Myocyte (in vitro differentiated cells): ENCODE measurements at regions not wholly inside any gene's neighbourhood (a gene's known extent, or its start where the extent isn't known, plus 50 kb on each side); places are given as distances from the start of the nearest gene placed in this dataset.

Experiments
- DNase-seq: peaks from one replicate; pipeline ENCODE4 v3.0.0-alpha.2; 2012; ENCODE audit warnings: low read depth

DNA sequence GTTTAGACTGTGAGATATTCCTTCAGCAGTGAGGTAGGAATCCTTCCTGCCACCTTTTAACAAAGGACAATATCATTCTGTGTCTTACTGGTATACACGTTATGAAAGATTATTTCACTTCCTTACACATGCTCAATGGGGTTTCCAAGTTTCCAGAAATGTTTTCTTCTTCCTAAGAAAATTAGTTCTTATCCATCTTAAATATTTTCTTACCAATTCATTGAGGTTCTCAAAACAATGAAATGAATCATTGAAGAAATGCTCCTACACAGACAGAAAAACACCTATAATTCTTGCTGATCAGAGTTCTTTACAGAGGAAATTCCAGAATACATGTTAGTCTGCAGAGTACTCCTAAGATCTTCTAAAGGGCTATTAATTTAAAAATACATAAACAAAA lies 51.4 kb upstream of the SEC61G start:
- DNase-seq, result no peak

DNA sequence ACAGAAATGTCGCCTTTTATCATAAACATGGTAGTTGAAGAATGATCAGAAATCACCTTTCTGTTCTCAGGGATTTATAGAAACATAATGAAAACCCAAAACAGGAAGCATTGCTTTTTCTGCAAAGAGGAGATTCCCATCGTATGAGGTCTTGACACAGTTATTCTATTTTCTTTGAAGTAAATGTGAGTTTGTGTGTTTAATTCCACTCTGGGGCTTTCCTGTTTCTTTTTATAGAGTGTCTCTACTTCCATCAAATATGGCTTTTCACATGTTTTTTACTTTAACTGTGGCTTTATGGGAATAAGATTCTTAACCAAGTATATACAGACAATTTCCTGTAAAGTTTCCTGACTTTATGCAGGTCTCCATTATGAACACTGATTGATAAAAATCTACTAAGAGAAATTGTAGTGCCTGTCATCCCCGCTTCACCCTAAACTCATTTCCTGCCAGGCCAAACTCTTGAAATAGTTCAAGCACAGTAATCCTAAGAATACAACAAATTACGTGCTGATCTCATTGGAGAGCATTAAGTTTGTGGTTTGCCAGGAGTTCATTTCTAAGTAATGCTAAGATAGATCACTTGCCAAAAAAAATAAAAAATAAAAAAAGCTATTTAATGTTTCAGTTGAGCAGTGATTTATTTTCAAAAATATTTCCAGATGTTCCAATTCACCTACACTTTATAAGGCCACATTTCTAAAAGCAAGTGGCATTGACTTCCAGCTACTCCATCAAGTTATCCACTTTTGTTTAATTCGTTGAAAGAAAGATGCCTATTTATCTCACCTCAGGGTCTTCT lies 52.2 kb upstream of the SEC61G start:
- DNase-seq, result peak; percentile 64

DNA sequence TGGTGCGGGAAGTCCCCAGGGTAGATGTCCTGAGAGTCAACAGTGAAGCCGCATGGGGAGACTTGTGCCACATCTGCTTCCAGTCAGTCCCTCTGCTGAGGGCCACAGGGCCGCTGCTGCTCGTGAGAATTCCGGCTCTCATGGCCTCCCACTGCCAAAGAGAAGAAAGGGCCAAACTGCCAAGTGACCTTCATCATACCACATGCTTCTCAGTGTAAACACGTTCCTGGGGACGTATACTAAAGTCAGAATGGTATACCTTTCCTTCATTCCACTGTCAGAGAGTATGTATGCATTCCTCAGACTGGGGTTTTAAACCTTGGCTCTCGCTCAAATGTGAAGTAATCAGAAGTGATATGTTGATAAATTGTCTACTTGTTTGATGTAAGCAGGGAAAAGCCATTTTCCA lies 52.8 kb upstream of the SEC61G start:
- DNase-seq, result peak; percentile 6

DNA sequence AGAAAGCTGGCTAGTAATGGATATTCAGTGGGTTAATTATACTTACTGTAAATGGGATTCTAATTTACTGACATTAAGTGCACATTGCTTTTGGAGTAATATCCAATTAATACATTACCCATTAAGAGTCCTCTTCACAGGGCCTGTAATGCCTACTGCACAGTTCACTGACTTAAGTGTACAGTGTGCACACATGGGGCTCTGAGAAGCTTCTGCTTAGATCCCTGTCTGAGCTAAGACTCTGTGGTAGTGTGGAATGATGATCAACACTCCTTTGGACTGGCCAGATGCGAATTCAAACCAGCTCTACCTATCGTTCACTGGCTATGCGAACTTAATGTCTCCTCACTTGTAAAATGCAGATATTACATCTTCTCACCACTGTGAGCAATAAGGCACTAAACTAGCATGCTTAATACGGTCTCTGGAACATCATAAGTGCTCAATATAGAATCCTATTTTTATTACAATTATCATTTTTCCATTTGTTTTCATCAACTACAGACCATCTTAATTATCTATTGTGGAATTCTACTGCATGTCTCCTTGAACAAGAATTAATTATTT lies 53.8 kb upstream of the SEC61G start:
- peak; percentile 27 for DNase-seq

DNA sequence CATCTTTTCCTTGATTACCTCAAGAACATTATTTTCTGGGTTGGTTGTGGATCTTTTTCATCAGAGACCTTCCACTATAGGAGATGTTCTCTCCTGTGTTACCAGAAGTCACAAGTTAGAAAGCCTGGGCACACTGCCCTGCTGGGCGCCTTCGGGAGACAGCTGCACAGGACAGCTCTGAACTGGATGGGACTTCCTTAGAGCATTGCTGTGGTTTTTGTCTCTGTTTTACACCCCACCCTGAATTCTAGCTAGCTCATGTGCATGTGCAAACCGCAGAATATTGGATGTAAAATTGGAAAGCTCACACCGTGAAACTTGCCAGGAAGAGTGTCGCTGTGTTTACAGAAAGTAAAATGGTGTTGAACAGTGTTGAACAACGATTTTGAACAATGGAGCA lies 54.4 kb upstream of the SEC61G start:
- DNase-seq, result peak; percentile 95

DNA sequence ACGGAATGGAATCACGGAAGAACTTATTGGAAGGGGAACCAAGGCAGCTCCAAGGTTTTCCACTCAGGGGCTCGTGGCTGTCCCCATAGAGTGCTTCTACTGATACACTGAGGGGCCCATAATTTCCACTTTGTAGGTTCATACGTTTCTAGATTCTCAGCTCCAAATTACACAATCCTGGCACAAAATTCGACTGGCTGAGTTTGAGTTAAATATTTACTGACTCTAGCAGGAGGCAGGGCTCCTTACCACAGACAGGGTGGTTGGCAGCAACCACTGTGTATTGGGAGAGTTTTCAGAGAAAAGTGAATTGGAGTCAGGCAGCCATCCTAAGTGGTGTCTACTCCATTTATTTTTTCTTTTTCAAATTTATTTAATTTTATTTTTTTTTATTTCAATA lies 55.4 kb upstream of the SEC61G start:
- peak; percentile 9 for DNase-seq

DNA sequence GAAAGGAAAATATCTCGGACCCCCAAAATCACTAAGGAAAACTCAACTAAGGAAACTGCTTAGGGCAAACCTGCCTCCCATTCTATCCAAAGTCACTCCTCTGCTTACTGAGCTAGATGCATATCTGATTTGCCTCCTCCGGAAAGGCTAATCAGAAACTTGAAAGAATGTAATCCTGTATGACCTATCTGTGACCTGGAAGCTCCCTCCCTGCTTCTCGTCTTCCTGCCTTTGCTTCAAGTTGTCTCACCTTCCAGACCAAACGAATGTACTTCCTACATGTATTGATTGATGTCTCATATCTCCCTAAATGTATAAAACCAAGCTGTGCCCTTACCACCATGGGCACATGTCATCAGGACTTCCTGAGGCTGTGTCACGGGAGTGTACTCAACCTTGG lies 58.1 kb upstream of the SEC61G start:
- no peak for DNase-seq

DNA sequence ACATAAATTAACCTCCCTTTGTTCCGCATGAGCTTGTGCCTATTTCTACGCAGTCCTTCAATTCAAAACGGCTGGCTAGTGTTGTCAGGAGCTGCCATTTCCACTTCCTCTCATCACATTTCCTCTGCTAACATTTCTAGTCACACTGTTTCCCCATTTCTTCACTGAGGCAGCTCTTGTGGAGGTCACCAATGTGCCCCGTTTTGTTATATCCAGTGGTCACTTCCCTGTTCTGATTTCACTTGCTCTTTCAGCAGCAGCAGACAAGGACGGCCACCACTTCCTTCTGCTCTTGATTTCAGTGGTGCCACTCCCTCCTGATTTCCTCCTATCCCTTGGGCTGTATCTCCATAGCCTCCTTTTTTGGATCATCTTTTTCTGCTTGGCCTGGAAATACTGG lies 64.8 kb upstream of the SEC61G start:
- no peak for DNase-seq

DNA sequence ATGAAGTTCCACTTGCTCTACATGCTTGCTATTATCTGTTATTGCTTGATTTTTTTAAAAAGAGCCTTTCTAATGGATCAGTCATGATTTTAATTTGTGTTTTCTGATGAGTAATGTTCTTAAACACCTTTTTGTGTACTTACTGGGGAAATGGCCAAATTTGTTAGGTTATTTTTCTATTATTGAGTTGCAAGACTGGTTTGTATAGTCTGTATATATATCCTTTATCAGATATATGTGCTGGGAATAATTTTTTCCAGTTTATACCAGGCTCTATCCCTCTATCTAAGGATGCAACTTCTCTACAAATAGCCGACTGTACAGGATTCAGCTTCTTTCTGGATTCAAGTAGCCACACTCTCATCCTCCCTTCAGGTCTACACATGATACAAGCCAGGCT lies 65.6 kb upstream of the SEC61G start:
- DNase-seq, result no peak

DNA sequence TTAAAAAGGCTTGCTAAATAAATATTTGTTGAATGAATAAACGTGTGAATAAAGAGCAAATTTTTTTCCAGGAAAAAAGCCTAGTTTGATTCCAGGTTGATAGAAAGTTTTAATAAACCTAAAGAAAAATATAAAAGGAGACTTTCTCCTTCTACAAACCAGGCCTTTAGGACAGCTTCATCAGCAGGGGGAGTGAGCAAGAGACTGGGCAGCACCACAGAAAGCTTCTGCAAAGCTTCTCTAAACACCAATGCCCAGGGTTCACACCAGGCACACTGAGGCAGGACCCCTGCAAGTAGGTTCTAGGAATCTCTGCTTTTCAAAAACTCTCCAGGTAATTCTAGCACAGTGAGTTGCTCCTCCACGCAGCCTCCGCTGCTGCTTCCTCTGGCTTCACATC lies 66.4 kb upstream of the SEC61G start:
- no peak for DNase-seq

DNA sequence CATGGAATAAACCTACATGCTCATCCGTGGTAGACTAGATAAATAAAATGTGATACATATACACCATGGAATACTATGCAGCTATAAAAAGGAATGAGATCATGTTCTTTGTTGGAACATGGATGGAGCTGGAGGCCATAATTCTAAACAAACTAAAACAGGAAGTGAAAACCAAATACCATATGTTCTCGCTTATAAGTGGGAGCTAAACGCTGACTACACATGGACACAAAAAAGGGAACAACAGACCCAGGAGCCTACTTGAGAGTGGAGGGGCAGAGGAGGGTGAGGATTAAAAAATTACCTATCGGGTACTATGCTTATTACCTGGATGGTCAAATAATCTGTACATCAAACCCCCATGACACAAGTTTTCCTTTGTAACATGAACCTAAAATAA lies 68.7 kb upstream of the SEC61G start:
- DNase-seq, result no peak

DNA sequence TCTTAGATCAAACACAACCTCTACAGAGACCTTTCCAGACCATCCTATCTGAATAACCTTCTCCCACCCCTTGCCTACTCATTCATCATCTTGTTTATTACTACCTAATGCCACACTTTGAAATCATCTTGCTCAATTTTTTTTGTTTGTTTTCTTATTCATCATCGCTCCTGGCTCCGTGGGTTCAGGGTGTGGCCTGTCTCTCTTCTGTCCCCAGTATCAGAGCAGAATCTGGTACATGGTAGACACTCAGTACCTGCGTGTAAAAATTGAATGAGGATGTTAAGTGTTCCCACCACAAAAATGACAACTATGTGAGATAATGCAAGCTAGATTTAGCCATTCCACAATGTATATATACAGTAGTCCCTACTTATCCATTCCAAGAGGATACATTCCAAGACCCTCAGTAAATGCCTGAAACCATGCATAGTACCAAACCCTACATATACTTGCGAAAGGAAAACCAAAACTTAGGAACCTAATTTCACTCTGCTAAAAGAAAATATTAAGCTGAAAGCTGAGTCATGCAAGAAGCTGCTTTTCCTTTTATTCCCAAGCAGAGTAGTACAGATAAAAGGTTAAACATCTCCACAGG lies 72.1 kb upstream of the SEC61G start:
- DNase-seq, result no peak

DNA sequence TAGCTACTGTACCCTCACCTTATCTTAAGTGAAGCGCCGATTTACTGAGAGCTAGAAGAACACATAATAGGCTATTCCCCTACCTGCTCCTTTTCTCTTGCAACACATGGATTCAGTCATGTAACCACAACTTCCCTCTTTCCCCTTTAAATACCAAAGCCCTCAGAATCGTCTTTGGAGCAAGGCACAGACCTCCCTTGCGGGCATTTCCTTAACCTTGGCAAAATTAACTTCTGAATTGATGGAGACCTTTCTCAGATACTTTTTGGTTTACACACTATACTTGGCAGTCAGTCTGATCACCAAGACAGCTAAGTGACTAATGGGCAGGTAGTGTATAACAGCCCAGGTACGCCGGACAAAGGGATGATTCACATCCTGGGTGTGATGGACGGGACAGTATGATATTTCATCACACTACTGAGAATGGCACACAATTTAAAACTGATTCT lies 72.7 kb upstream of the SEC61G start:
- DNase-seq, result no peak

DNA sequence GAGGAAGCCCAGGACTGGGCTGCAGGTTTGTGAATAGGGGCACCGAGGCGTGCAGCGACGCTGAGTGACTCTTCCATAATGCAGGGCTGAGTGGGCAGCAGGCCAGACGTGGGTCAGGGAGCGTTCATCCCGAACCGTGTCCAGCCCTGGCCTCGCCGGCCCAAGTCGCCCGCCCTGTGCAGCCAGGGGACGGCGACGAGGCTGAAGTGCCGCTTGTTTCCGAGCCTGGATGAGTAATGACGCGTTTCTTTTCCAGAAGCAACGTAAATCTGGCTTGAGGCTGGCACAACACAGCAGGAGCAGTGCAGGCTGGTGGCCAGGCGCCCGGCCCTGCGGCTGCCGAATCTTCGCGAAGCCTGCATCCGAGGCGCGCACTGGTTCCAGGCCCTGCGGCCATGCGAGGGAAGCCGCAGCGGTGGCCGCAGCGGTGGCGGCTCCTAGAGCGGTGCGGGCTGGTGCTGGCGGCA lies 74.0 kb upstream of the SEC61G start:
- no peak for DNase-seq

DNA sequence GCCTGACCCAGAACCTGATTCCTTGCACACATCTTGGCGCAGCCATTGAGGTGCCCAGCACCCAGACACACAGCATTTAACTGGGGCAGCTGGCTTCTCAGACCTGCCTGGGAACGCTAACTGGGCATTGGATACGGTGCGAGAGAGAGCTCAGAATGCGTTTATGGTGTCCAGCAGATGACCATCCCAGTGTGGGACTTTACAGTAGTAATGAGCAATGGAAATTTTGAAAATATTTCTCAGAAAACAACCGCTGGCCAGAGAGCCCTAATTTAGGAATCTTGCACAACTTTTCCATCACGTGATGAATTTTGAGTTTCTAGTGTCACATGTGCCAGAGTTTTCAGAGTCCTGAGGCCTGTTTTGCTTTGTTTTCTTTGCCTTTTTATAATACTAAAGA lies 78.2 kb upstream of the SEC61G start:
- DNase-seq, result peak; percentile 22

DNA sequence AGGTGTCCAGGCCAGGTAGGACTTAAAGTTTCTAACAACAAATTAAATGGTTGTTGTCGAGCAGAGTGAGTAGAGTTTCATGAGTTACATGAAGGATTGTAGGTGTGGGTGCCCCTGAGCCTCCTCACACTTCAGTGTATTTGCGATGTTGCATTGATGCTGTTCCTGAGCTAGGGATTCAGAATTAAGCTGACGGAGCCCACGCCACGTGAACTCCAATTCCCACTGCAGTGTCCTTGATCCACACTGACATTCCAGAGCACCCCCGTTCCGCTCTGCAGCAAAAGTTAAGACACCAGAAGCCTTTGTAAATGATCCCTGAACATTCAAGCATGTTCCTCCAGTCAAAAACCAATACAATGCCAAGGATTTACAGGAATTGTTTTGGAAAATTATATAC lies 78.8 kb upstream of the SEC61G start:
- DNase-seq, result no peak

DNA sequence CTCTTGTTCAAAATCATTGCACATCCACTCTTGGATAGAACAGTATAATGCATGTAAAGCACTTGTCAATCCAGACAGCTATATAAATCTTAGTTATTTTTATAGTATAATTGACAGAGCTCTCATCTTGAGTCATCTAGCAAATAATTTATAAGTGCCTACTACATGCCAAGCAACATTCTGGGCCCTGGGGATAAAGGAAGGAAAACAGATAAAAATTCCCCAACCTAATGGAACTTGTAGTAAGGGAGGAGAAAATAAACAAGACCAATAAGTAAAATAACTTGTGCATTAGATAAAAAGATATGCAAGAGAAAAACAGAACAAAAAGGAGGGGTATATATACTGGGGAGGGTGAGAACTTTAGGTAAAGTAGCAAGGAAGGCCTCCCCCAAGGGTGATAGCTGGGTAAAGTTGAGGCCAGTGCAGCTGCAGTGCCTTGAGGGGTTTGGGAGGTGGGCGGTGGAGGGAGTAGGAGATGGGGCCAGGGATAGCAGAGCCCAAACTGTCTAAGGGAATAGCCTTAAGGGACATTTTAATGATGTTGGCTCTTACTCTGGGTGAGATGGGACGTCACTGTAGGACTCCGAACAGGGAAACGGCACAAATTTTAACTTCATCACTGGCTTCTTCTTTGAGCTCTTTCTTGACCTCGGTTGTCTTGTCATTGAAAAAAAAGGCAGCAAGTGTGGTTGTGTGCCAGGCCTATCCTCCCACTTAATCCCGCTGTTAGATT lies 79.3 kb upstream of the SEC61G start:
- no peak for DNase-seq

DNA sequence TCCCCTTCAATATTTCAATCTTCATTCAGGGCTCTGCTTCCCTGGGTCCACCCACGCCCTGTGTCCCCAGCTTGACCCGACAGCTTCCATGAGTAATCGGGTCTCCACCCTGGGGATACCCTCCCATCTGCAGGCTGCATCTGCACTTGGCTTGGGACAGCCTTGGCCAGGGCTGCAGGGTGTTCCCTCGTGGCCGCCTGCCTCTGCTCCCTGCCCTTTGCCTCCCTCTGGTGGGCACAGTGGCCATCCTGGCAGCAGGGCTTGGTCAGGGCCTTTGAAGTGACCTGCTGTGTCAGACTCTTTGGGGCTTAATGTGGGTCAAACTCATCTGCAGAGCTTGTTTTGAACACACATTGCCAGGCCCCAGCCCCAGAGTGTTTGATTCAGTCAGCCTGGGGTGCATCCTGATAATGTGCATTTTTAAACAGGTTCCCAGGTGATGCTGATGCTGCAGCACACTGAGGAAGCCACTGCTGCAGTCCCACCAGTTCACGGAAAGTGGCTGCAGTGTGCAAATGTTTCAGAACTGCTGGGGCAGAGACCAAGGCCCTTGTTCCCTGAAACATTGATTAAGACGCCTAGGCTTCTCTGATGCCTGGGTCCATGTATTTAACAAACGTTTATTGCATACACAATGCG lies 80.7 kb upstream of the SEC61G start:
- DNase-seq, result peak; percentile 88

DNA sequence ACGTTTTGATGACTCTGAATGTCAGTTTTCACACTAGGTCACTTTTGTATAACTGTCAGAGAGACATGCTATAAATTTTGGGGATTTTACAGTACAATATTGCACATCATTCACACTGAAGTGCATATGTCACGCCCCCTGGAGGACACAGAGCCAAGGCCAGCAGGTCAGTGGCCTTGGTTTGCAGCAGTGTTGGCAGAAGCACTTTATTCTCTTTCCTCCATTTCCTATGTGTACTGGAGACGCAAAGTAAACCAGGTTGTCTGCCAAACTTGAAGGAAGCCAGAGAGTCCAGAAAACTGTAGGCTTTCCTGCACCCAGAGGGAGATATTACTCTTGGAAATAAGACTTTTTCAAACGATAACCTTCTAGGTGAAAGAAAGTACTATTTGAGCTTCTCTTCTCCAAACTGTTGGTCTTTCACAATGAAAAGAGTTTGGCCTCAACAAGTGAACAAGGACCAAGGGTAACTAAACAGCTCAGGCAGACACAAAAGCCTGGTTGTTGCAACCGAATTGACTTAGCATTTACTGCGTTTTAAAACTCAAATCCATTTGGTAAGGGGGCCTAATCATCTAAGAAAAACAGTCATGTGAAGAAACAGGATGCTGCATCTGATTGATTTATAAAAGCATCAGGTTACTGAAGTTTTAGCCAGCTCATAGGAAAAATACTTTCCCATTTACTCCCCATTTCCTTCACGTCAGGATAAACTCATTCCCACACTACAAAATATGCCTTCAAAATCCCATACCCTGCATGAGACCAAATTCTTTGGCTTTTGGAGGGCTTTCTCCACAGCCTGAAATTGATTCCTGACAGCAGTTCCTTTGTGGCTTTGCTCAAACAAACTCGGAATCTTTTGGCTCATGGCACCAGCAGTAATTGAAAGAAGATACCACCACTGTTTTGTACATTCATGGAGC lies 83.0 kb upstream of the SEC61G start:
- peak; percentile 82 for DNase-seq

DNA sequence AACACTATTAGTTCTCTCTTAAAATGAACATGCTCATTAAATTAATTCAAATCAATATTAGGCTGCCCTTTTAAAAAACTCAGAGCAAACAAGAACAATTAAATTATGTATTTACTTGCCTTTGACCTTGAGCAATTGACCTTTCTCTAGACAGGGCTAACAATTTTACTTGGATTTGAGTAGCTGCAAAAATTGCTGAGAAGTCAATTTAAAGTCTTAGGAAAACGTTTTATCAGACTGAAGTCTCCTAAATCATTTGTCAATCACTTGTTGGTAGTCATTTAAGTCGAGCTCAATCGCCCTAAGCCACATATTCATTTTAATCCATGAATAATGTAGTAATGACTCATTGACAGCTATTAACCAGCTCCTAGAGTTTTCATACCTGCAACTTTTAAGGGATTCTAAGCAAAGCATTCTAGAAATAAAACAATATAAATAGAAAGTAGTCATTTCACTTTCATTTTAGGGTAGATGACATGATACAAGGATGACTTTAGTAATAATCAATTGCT lies 84.9 kb upstream of the SEC61G start:
- DNase-seq, result no peak
